Dendritic cell treated with granulocyte-macrophage colony-stimulating factor and Interleukin-4, amounts not matched to agents 40 ng/mL and 50 ng/mL, for 4 days (primary cell): ENCODE measurements at regions not wholly inside any gene's neighbourhood (a gene's known extent, or its start where the extent isn't known, plus 50 kb on each side); places are given as distances from the start of the nearest gene placed in this dataset.
"Not testable (repeated sequence)": the region's sequence is repeated elsewhere in the genome, so short reads cannot be mapped to it uniquely, and the experiment has no call there.

Experiments
- H3K27ac Mint-ChIP-seq: one replicate; pipeline ENCODE4 v1.8.0; 2022; ENCODE audit warnings: mild to moderate bottlenecking, mixed read lengths
- H3K27me3 Mint-ChIP-seq: one replicate; pipeline ENCODE4 v1.8.0; 2022; ENCODE audit warnings: mild to moderate bottlenecking, mixed read lengths
- H3K36me3 Mint-ChIP-seq: one replicate; pipeline ENCODE4 v1.8.0; 2022; ENCODE audit warnings: low read depth, mixed read lengths
- H3K4me1 Mint-ChIP-seq: one replicate; pipeline ENCODE4 v1.8.0; 2022; ENCODE audit warnings: low read depth, mixed read lengths
- H3K4me3 Mint-ChIP-seq: one replicate; pipeline ENCODE4 v1.8.0; 2022; ENCODE audit warnings: mild to moderate bottlenecking, moderate library complexity, mixed read lengths
- H3K9me3 Mint-ChIP-seq: one replicate; pipeline ENCODE4 v1.8.0; 2022; ENCODE audit warnings: mixed read lengths
- intact Hi-C: fragments of 100-400 bp; cut with micrococcal nuclease; formaldehyde crosslinking; loops from one replicate; pipeline ENCODE4 v1.15.0; 2022

DNA sequence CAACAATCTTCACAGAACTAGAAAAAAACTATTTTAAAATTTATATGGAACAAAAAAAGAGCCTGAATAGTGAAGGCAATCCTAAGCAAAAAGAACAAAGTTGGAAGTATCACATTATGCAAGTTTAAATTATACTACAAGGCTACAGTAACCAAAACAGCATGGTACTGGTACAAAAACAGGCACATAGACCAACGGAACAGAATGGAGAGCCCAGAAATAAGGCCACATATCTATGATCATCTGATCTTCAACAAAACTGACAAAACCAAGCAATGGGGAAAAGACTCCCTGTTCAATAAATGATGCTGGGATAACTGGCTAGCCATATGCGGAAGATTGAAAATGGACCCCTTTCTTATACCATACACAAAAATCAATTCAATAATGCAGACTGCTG lies 74.4 kb upstream of the RTN4 start:
- intact Hi-C loops: not testable (repeated sequence)

DNA sequence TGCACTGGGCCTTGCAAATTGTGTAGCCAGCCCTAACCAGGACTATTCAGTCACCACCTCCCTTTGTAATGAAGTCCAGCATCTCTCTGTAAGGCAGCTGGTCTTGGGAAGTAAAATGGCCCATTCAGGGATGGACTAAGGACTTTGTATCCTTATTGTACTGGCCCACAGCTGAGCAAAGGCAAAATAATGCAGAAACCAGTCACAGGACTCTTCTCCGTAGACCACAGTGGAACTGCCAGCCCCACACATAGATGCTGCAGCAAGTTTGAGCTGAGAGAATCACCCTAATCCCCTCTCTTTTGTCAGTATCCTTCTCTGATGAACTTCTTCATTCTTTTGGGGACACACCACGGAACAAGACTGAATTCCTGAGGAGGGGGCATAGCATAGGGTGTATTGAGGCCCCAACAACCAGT lies 73.6 kb upstream of the RTN4 start:
- H3K27ac Mint-ChIP-seq: no peak overlapping the region
- intact Hi-C loops: no loop called here
- peaks cover 33% of the 10 kb centered on the region for H3K4me1 Mint-ChIP-seq
- no peaks in the 10 kb centered on the region for H3K36me3 Mint-ChIP-seq
- H3K4me3 Mint-ChIP-seq: no peak overlapping the region
- no peaks in the 10 kb centered on the region for H3K27me3 Mint-ChIP-seq
- no peaks in the 10 kb centered on the region for H3K9me3 Mint-ChIP-seq

More for the DNA sequence above, 74.4 kb upstream of the RTN4 start:
- not testable (repeated sequence) for H3K9me3 Mint-ChIP-seq, H3K27ac Mint-ChIP-seq, H3K36me3 Mint-ChIP-seq, H3K4me3 Mint-ChIP-seq, H3K27me3 Mint-ChIP-seq
- H3K4me1 Mint-ChIP-seq: peaks cover 31% of the 10 kb centered on the region

DNA sequence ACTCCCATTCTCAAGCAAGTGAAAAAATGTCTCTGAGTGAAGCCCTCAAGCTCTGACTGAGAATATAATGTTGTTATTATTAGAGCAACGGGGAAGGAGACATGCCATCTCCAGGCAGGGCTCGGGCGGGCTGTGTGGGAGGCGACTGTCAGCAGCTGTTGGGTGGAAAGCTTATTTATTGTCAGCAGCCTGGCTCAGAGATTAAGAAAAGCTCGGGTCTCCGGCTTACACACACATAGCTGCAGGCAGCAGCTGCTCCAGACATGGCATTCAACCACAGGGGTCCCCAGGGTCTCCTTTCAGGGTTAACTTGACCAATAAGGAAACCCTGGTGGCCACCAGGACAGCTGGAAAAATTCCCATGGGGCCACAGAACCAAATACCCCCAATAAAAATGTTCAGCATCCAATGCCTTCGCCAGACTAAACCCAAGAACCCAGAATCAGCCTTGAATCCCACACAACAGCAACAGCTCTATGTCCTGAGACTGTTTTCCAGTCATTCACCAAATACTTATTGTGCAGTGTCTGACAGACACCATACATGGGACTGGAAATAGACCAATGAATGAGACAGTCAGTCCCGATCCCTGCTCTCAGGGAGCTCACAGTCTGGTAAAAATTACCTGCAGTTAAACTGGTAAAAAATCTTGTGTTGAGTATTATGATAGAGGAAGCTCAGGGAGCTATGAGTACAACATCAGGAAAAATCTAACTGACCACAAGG lies 70.5 kb upstream of the RTN4 start:
- no peaks in the 10 kb centered on the region for H3K9me3 Mint-ChIP-seq
- H3K4me1 Mint-ChIP-seq: peaks cover 44% of the 10 kb centered on the region
- H3K4me3 Mint-ChIP-seq: no peak overlapping the region
- no peaks in the 10 kb centered on the region for H3K36me3 Mint-ChIP-seq
- H3K27me3 Mint-ChIP-seq: no peaks in the 10 kb centered on the region
- H3K27ac Mint-ChIP-seq: peak overlapping the region; percentile 81
- intact Hi-C loops: no loop called here

DNA sequence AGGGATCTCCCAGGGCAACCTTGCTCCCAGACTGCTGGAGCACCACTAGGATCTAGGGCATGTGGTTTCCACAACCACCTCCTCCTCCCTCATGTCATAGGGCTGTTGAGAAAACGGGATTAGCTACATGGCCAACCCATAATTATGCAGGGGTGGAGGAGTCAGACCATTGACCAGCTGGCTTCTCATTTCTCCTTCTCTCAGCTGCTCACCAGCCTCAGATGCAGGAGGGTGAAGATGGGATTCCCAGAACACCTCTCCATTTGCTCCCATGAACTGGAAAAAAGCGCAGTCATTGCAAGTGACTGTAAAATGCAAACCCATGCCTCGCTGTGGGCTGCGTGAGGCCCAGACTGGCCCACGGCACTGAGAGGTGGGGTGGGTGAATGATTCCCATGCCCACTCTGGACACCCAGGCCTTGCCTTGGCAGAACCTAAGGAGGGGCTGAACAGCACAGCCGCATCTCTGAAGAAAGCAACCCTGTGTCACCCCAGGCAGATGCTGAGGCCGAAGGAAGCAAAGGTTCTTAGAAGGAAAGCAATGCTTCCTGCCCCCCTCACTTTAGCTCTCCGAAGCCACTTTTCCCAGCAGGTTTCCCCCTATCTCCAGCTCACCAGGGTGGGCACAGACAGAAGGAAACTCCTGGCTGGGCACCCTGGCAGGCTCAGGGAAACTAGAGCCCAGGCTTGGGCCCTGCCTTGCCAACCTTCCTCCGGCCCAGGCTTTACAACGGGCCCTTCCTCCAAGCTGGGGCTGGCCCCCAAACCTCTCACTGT lies 69.6 kb upstream of the RTN4 start:
- intact Hi-C loops: loop anchor here (5.0 kb wide), 1 partner anchor 32 kb away; no protein-coding TSS in a partner anchor
- H3K36me3 Mint-ChIP-seq: no peaks in the 10 kb centered on the region
- H3K4me1 Mint-ChIP-seq: peaks cover 49% of the 10 kb centered on the region
- H3K9me3 Mint-ChIP-seq: no peaks in the 10 kb centered on the region
- H3K27ac Mint-ChIP-seq: peak overlapping the region; percentile 81
- H3K4me3 Mint-ChIP-seq: no peak overlapping the region
- no peaks in the 10 kb centered on the region for H3K27me3 Mint-ChIP-seq

DNA sequence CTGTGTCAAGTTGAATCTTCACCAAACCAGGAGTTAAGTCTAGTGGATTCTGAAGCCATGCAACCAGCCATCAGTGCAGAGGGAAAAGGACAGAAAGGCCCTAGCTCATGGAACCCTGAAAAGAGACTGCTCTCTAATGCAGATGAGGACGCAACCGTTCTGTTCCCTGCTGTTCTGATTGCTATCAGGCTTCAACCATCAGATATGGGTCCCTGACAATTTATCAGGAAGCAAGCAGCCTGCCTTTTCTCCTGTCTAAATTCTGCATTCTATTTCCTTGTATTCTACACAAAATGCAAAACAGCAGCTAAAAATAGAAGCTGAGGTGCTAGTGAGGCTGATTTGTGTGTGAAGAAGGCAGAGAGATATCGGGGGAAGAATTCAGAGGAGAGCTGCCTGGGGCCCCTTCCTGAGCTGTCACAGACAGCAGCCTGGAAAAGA lies 68.4 kb upstream of the RTN4 start:
- no peak overlapping the region for H3K4me3 Mint-ChIP-seq
- no peak overlapping the region for H3K27ac Mint-ChIP-seq
- H3K9me3 Mint-ChIP-seq: no peaks in the 10 kb centered on the region
- intact Hi-C loops: loop anchor here (5.0 kb wide), 1 partner anchor 34 kb away; no protein-coding TSS in a partner anchor
- H3K27me3 Mint-ChIP-seq: no peaks in the 10 kb centered on the region
- no peaks in the 10 kb centered on the region for H3K36me3 Mint-ChIP-seq
- peaks cover 56% of the 10 kb centered on the region for H3K4me1 Mint-ChIP-seq

DNA sequence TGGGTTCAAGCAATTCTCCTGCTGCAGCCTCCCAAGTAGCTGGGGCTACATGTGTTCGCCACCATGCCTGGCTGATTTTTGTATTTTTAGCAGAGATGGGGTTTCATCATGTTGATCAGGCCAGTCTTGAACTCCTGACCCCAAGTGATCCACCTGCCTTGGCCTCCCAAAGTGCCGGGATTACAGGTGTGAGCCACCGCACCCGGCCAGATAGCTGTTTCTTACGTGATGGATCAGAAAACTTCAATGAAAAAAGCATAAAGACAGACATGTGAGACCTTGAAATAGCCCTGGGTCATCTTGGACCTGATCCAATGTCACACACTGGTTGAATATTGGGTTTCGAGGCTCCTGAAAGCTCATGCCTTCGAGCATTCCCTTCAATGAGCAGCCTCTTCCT lies 66.7 kb upstream of the RTN4 start:
- H3K4me3 Mint-ChIP-seq: no peak overlapping the region
- H3K27ac Mint-ChIP-seq: no peak overlapping the region
- peaks cover 66% of the 10 kb centered on the region for H3K4me1 Mint-ChIP-seq
- no peaks in the 10 kb centered on the region for H3K27me3 Mint-ChIP-seq
- H3K9me3 Mint-ChIP-seq: no peaks in the 10 kb centered on the region
- H3K36me3 Mint-ChIP-seq: no peaks in the 10 kb centered on the region
- intact Hi-C loops: loop anchor here (5.0 kb wide), 1 partner anchor 35 kb away; no protein-coding TSS in a partner anchor

DNA sequence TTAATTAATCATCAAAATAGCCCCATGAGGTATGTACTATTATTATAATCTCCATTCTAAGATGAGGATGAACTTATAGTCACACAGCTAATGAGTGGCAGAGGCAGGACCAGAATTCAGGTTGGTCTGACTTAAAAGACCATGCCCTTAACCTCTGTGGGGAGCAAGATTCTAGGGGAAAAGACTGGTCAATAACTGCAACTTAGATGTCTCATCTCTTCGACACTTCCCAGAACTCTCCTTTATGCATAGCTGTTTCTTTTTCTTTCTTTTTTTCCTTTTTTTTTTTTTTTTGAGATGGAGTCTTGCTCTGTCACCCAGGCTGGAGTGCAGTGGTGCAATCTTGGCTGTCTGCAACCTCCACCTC lies 66.3 kb upstream of the RTN4 start:
- Mint-ChIP-seq H3K4me3 (no peak overlapping the region), H3K36me3 (no peaks in the 10 kb centered on the region), H3K4me1 (peaks cover 70% of the 10 kb centered on the region), H3K9me3 (no peaks in the 10 kb centered on the region), H3K27me3 (no peaks in the 10 kb centered on the region), H3K27ac (no peak overlapping the region)
- intact Hi-C loops: loop anchor here (5.0 kb wide), 1 partner anchor 36 kb away; no protein-coding TSS in a partner anchor

DNA sequence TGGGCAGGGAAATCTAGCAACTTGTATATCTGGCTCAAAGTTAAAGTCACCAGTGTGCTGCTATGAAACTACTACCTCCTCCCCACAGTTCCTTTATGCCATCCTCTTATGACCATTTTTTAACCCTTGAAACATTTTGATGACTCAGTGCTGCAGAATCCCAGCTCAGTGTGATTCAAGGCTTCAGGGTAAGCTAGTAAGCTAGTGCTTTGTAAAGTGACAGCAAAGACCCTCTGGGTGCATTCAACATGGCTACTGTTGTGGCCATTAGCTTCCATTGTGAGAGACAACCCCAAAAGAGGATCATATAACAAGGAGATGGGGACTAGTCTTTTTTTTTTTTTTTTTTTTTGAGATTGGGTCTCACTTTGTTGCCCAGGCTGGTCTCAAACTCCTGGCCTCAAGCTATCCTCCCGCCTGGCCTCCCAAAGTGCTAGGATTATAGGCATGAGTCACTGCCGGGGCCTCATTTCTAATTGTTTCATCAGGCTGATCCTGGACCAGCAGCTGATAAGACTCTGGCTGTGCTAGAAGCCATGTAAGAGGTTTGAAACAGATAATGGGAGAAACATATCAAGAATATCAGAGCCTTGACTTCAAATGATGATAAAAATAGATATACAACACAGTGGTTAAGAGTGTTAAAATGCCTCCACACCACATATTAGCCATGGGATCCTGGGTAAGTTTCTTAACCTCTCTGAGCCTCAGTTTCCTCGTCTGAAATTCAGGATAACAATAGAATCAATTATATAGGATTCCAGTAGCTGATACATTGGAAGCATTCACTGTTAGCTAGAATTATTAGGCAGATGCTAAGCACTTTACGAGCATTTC lies 65.7 kb upstream of the RTN4 start:
- H3K4me3 Mint-ChIP-seq: no peak overlapping the region
- H3K27ac Mint-ChIP-seq: no peak overlapping the region
- H3K4me1 Mint-ChIP-seq: peaks cover 70% of the 10 kb centered on the region
- intact Hi-C loops: loop anchor here (5.0 kb wide), 1 partner anchor 36 kb away; no protein-coding TSS in a partner anchor
- H3K36me3 Mint-ChIP-seq: no peaks in the 10 kb centered on the region
- H3K27me3 Mint-ChIP-seq: no peaks in the 10 kb centered on the region
- no peaks in the 10 kb centered on the region for H3K9me3 Mint-ChIP-seq

DNA sequence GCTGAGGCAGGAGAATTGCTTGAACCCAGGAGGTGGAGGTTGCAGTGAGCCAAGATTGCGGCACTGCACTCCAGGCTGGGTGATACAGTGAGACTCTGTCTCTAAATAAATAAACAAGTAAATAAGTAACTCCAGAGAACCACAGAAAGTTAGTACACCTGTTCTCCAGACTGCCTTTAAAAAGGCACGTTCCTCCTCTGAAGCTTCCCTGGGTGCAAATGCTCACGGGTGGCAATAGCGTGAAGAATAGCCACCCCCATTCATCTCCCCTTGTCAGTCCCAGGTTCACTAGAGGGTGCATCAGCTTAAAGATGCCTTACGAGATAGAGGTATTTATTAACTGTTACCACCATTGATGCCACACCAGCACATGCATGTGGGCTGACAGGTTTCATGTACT lies 64.3 kb upstream of the RTN4 start:
- H3K27me3 Mint-ChIP-seq: no peaks in the 10 kb centered on the region
- H3K4me3 Mint-ChIP-seq: no peak overlapping the region
- H3K9me3 Mint-ChIP-seq: no peaks in the 10 kb centered on the region
- no peak overlapping the region for H3K27ac Mint-ChIP-seq
- H3K4me1 Mint-ChIP-seq: peaks cover 63% of the 10 kb centered on the region
- no peaks in the 10 kb centered on the region for H3K36me3 Mint-ChIP-seq
- intact Hi-C loops: no loop called here

DNA sequence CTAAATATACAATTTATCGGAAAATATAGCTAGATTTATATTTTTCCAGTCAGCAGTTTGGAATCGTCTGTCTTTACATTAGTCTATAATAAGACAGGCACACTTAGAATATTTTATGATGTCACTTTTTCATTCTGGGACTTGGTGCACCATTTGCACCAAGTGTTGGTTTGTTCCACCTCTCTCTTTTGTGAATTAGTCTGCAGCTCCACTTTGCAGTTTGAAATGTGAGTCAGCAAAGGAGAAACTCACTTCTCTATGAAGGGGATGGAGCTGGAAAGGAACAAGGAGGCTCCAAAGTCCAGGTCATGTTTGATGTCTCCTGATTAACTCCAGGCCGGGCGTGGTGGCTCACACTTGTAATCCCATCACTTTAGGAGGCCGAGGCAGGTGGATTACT lies 63.8 kb upstream of the RTN4 start:
- intact Hi-C loops: no loop called here
- H3K27ac Mint-ChIP-seq: no peak overlapping the region
- no peaks in the 10 kb centered on the region for H3K9me3 Mint-ChIP-seq
- H3K4me1 Mint-ChIP-seq: peaks cover 60% of the 10 kb centered on the region
- H3K27me3 Mint-ChIP-seq: no peaks in the 10 kb centered on the region
- H3K4me3 Mint-ChIP-seq: no peak overlapping the region
- no peaks in the 10 kb centered on the region for H3K36me3 Mint-ChIP-seq

DNA sequence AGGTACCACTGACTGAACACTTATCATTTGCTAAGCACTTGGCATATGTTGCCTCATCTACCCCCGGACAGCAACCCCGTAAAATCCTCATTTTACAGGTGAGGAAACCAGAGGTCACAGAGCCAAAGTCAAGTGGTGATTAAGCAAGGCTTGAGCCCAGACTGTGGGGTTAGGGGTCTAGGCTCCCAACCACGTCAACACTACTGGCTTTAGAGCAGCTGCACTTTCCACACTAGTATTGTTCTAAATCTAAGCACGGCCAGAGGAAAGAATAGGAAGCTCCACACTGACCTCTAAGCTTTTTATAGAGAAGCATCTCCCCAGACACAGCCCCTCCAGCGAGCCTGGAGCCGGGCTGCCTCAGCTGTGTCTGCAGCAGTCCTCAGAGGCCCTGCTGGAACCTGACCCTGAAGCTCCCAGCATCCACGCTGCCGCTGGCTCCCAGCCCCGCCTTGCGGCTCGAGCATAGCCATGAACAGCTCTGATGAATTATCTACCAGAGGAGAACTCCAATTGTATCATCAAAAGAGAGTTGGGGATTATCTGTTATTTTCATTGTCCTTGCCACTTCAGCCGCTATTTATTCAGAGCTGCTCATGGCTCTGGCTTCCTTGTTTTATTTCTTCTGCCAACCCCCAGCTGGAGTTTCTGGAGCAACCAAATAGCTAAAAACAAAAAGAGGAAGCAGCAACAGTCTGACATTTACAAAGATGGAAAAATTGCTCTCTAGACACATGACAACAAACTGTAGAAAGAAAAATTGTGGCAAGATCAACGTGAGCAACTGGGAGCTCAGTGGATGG lies 62.2 kb upstream of the RTN4 start:
- no peaks in the 10 kb centered on the region for H3K36me3 Mint-ChIP-seq
- peak overlapping the region; percentile 72 for H3K4me3 Mint-ChIP-seq
- H3K4me1 Mint-ChIP-seq: peaks cover 48% of the 10 kb centered on the region
- intact Hi-C loops: loop anchor here (1.0 to 2.0 kb wide), 2 partner anchors 20 to 62 kb away; partner anchors contain the start of gene RTN4
- H3K27ac Mint-ChIP-seq: peak overlapping the region; percentile 92
- H3K9me3 Mint-ChIP-seq: no peaks in the 10 kb centered on the region
- H3K27me3 Mint-ChIP-seq: no peaks in the 10 kb centered on the region

DNA sequence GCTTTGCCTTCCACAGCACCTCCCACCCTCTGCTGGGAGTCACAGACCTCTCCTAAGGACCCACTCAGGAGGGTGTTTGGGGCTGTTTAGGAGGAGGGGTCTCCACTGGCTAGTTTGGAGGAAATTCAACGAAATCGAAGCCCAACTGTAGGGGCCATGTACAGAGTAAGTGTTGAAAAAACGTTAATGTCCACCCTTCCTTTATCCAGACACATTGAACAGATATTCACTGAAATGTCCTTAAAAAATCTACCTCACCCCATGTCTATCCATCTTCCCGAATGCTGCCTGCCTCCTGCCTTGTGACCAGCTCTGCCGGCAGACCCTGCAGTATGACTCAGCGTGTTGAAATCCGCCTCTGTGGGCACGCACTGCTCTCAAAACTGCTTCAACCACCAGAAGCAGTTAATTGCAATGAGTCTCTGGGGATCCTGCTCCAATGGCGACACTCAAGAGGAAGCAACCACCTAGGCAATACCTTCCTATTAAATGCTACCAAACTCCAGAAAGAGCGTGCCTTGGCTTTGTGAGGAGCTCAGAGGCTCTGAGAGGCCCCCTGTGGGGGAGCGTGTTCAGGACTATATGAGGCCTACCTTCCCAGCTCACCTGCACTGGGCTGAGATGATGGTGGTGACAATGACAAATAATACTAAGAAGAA lies 61.4 kb upstream of the RTN4 start:
- intact Hi-C loops: loop anchor here (1.0 to 2.0 kb wide), 2 partner anchors 21 to 61 kb away; partner anchors contain the start of gene RTN4
- Mint-ChIP-seq H3K27me3 (no peaks in the 10 kb centered on the region), H3K4me3 (peak overlapping the region; percentile 36), H3K4me1 (peaks cover 48% of the 10 kb centered on the region), H3K27ac (peak overlapping the region; percentile 92), H3K9me3 (no peaks in the 10 kb centered on the region), H3K36me3 (no peaks in the 10 kb centered on the region)

DNA sequence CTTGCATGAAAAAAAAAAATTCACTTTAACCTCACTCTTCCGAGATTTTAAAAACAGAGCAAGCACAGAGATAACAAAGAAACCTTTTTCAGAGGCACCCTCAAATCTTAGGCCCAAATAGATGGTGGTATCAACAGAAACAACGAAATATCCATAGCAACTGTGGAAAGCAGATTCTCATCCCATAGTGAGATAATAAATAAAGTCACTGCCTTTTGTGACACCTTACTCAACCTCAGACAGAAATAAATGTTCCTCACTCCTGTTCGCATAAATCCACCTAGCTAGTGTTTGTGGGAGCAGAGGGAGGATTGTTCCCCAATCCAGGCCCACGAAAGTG lies 60.9 kb upstream of the RTN4 start:
- peak overlapping the region; percentile 92 for H3K27ac Mint-ChIP-seq

More for the DNA sequence above, 60.9 kb upstream of the RTN4 start:
- Mint-ChIP-seq H3K36me3 (no peaks in the 10 kb centered on the region), H3K4me1 (peaks cover 50% of the 10 kb centered on the region), H3K27me3 (no peaks in the 10 kb centered on the region), H3K9me3 (no peaks in the 10 kb centered on the region), H3K4me3 (no peak overlapping the region)
- intact Hi-C loops: no loop called here
